Activated T-helper 1 cell treated with anti-CD3 and anti-CD28 coated beads, Interleukin-12 subunit alpha, Interleukin-12 subunit beta, Interleukin-2, Interleukin-4 antibody, amounts not matched to agents 30 ng/mL and 10 ng/mL and 1 ng/mL, durations not matched to agents 14 hours and 24 hours and 36 hours (primary cell): ENCODE measurements at regions not wholly inside any gene's neighbourhood (a gene's known extent, or its start where the extent isn't known, plus 50 kb on each side); places are given as distances from the start of the nearest gene placed in this dataset.

Source experiments
- DNase-seq: peaks from one replicate; pipeline ENCODE4 v3.0.0; 2021; ENCODE audit warnings: low spot score
- H3K27ac Mint-ChIP-seq: one replicate; pipeline ENCODE4 v1.8.0; 2021; ENCODE audit warnings: mild to moderate bottlenecking, mixed read lengths
- H3K27me3 Mint-ChIP-seq: one replicate; pipeline ENCODE4 v1.8.0; 2022; ENCODE audit warnings: mild to moderate bottlenecking, moderate library complexity, mixed read lengths; ENCODE audit not compliant: insufficient read depth
- H3K36me3 Mint-ChIP-seq: one replicate; pipeline ENCODE4 v1.8.0; 2021; ENCODE audit warnings: low read depth, mixed read lengths
- H3K4me1 Mint-ChIP-seq: one replicate; pipeline ENCODE4 v1.8.0; 2021; ENCODE audit warnings: low read depth, mixed read lengths
- H3K4me3 Mint-ChIP-seq: one replicate; pipeline ENCODE4 v1.8.0; 2021; ENCODE audit warnings: mild to moderate bottlenecking, moderate library complexity, mixed read lengths
- H3K9me3 Mint-ChIP-seq: one replicate; pipeline ENCODE4 v1.8.0; 2021; ENCODE audit warnings: mixed read lengths
- intact Hi-C: fragments of 100-400 bp; cut with micrococcal nuclease; formaldehyde crosslinking; loops from one replicate; pipeline ENCODE4 v1.15.1; 2024

DNA sequence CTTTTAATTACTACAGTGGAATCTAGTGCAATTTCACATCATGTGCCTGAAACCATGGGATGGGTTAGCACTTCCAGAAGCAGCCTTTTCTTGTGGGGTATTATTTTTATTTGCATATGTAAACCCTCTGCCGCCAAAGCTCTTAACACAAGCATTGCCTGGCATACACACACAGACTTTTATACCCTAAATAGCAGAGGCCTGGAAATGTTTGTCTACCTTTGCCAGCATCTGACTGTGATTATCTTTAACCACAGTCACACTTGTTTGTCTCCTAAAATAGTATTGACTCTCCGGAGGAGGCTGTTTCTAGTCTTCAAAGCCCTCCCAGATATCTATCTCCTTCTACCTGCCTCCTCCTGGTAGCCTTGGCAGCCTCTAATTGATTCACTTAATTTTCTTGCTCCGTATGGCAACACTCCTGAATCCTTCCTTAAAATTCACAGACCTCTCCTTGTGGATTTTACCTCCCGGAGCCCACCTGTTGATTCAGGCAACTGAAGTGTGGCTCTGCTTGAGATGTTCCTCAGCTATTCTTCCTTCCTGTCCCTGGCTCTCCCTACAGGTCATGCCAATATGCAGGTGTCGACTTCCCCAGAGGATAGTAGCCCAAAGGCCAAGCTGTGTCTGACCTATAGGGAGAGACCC lies 127.1 kb upstream of the UMPS start:
- intact Hi-C loops = no loop called here
- Mint-ChIP-seq H3K4me3 (no peak overlapping the region), H3K27ac (no peak overlapping the region), H3K4me1 (no peaks in the 10 kb centered on the region), H3K36me3 (no peaks in the 10 kb centered on the region), H3K27me3 (peaks cover 15% of the 10 kb centered on the region), H3K9me3 (no peaks in the 10 kb centered on the region)
- DNase-seq = no peak

DNA sequence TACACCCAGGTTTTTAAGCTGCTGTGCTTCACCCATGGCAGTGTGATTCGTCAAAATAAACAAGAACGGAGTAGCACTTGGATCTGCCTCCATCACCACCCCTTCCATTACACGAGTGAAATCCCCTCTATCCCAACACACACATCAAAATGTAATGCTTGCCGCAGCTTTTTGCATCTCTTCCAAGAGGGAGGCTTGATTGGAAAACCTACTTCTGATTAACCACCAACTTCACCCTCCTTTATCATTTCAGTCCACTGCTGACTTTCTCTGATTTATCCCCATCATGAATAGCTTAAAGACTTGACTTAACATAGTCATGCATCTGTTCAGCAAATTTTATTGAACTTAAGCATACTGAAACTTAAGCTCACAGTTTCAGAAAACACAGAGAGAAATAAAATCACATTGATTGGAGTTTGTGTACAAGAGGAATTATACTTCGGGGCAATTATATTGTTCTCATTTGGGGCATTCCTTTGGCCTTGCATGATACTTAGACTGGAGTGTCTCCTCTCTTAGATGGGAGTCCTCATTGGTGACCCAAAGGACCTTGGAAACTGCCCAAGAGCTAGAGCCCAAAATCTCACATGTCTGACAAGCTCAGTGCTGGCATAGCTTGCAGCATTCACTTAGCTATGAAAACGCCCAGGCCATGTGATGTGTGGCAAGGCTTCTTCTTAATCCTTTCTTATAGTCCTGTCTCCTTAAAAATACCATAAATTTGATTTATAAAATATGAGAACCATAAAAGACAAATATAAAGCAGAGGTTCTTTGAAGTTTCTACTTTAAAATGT lies 124.3 kb upstream of the UMPS start:
- no peaks in the 10 kb centered on the region for H3K4me1 Mint-ChIP-seq
- DNase-seq = no peak
- no peak overlapping the region for H3K27ac Mint-ChIP-seq
- H3K27me3 Mint-ChIP-seq = peaks cover 8% of the 10 kb centered on the region
- no peaks in the 10 kb centered on the region for H3K36me3 Mint-ChIP-seq
- no peak overlapping the region for H3K4me3 Mint-ChIP-seq
- intact Hi-C loops = no loop called here
- H3K9me3 Mint-ChIP-seq = no peaks in the 10 kb centered on the region

DNA sequence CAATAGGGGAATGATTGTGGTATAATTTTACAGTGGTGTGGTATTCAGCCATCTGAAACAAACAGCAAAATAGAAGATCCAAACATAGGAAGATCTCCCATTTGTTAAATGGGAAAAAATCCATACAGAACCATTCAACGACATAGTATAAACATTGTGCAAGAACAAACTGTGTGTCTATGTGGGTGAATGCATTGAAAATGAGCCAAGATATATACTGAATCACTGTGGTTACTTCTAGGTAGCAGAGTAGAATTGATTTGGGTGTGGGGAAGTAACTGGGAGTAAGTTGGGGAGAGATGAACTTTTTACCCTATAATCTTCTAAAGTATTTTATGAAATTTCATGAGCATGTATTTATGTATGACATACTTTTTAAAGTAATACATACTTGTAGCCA lies 123.1 kb upstream of the UMPS start:
- H3K4me1 Mint-ChIP-seq = no peaks in the 10 kb centered on the region
- H3K27me3 Mint-ChIP-seq = peaks cover 7% of the 10 kb centered on the region
- no peak for DNase-seq
- H3K4me3 Mint-ChIP-seq = no peak overlapping the region
- no peak overlapping the region for H3K27ac Mint-ChIP-seq
- H3K9me3 Mint-ChIP-seq = no peaks in the 10 kb centered on the region
- no peaks in the 10 kb centered on the region for H3K36me3 Mint-ChIP-seq
- intact Hi-C loops = no loop called here

DNA sequence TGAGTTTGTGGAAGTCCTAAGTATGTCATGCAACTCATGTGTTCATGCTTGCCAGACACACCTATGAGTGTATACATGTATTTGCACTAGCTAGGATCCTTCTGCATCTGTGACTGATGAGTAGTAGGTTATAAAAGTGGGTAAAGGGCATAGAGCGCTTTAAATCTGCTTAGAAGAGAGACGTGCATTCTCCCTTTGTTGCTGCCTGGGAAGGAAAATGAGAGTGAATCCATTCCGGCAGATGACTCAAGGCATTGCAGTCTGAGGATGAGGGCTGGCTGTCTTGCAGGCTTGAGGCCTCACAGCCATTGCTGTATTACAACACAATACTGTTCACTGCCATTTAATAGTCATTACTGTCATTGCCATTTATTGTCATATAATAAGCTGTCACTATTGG lies 120.8 kb upstream of the UMPS start:
- H3K4me1 Mint-ChIP-seq = no peaks in the 10 kb centered on the region
- H3K27ac Mint-ChIP-seq = no peak overlapping the region

GRCh38 chr3:124610130-124610529 lies 120.1 kb upstream of the UMPS start:
- no peak for DNase-seq
- intact Hi-C loops = no loop called here
- Mint-ChIP-seq H3K4me1 (no peaks in the 10 kb centered on the region), H3K36me3 (no peaks in the 10 kb centered on the region), H3K27ac (no peak overlapping the region), H3K27me3 (peaks cover 8% of the 10 kb centered on the region), H3K4me3 (no peak overlapping the region), H3K9me3 (no peaks in the 10 kb centered on the region)

More for the DNA sequence above, 120.8 kb upstream of the UMPS start:
- no peaks in the 10 kb centered on the region for H3K9me3 Mint-ChIP-seq
- H3K36me3 Mint-ChIP-seq = no peaks in the 10 kb centered on the region
- intact Hi-C loops = no loop called here
- no peak for DNase-seq
- H3K27me3 Mint-ChIP-seq = peaks cover 6% of the 10 kb centered on the region
- no peak overlapping the region for H3K4me3 Mint-ChIP-seq

DNA sequence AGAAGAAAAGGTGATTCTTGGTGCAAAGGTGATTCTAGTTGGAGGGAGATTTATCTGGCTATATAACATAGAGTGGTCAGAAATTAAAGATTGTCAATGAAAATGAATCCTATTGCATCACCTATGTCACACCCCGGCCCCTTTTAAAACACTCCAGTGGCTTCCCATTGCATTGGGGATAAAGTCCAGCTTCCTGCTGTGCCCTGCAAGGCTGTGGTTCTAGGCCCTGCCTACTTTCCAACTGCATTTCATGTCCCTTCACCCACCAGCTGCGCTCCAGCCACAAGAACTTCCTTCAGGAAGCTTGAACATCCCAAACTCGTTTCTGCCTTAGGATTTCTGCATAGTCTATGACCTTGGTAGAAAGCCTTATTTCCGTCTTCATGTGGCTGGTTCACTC lies 118.7 kb upstream of the UMPS start:
- Mint-ChIP-seq H3K4me3 (no peak overlapping the region), H3K27me3 (peaks cover 7% of the 10 kb centered on the region), H3K4me1 (no peaks in the 10 kb centered on the region), H3K36me3 (no peaks in the 10 kb centered on the region), H3K9me3 (no peaks in the 10 kb centered on the region), H3K27ac (no peak overlapping the region)
- intact Hi-C loops = no loop called here
- no peak for DNase-seq

DNA sequence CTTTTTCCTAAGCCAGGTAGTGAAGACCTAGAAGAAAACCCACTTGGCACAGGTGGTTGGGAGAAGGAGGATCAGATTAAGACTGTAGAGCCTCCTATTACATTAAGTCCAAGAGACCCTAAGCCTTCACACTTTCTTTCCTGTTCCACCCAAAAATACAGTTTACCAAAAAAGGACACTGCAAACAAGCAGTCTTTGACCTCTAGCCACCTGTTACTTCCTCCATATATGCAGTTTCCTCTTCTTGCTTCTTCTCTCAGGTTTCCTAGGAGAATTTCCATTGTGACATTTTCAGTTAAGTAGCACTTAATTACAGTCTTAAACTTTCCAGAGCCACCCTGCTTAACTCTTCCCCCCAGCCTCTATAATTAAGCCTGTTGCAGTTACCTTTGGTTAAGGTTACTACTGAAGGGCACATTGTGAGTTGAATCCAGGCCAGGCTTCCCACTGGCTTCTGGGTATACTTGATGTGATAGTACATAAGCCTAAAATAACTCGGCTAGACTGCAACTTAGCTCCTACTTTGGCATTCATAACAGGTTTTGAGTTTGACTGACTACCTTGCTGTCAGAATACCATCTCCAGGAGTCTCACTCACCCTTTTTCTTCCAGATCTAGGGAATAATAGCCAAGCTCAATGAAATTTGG lies 114.2 kb upstream of the UMPS start:
- peaks cover 15% of the 10 kb centered on the region for H3K4me1 Mint-ChIP-seq
- H3K27ac Mint-ChIP-seq = no peak overlapping the region
- no peaks in the 10 kb centered on the region for H3K9me3 Mint-ChIP-seq
- intact Hi-C loops = no loop called here
- DNase-seq = no peak
- no peaks in the 10 kb centered on the region for H3K36me3 Mint-ChIP-seq
- no peak overlapping the region for H3K4me3 Mint-ChIP-seq
- peaks cover 11% of the 10 kb centered on the region for H3K27me3 Mint-ChIP-seq

DNA sequence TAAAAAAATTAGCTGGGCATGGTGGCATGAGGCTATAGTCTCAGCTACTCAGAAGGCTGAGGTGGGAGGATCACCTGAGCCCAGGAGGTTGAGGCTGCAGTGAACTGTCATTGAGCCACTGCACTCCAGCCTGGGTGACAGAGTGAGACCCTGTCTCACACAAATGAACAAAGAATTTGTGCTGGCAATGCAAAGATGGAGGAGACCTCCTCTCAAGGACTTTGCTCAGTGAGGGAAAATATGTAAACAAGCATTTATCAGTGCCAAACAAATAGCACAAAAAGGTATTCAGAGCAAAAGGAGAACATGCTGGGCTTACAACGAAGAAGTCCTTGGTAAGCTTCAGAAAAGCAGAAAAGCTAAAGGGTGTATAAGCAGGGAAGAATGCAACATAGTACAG lies 113.1 kb upstream of the UMPS start:
- Mint-ChIP-seq H3K27me3 (peaks cover 11% of the 10 kb centered on the region), H3K27ac (no peak overlapping the region), H3K4me1 (peaks cover 22% of the 10 kb centered on the region), H3K4me3 (no peak overlapping the region), H3K9me3 (no peaks in the 10 kb centered on the region), H3K36me3 (no peaks in the 10 kb centered on the region)
- DNase-seq = no peak
- intact Hi-C loops = no loop called here

DNA sequence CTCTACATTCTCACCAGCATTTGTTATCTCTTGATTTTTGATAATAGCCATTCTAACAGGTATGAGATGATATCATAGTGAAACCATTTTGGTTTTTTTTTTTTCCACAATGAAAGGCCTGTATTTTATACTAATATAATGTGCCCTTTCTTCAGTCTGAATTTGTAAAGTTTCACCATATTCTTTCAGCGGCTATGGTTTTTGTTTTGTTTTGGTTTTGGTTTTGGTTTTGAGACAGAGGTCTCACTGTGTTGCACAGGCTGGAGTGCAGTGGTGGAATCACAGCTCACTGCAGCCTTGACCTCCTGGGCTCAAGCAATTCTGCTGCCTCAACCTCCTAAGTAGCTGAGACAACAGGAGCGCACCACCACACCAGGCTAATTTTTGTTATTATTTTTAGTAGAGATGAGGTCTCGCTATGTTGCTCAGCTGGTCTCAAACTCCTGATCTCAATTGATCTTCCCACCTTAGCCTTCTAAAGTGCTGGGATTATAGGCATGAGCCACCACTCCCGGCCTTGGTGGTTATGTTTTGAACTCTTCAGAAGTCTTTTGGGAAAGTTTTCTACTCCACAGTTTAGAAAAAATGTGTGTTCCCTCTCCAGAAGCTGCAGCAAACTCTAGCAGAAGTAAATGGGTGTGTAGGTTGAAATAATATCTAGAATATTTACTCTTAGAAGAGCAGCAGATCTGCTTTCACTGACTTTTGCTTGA lies 110.2 kb upstream of the UMPS start:
- Mint-ChIP-seq H3K4me1 (peaks cover 22% of the 10 kb centered on the region), H3K36me3 (no peaks in the 10 kb centered on the region), H3K9me3 (no peaks in the 10 kb centered on the region), H3K27ac (peak overlapping the region; percentile 73), H3K27me3 (peaks cover 10% of the 10 kb centered on the region), H3K4me3 (peak overlapping the region; percentile 55)
- DNase-seq = no peak
- intact Hi-C loops = loop anchor here (1.0 kb wide), 2 partner anchors 19 to 69 kb away; no protein-coding TSS in a partner anchor

GRCh38 chr3:124620600-124621063 lies 109.6 kb upstream of the UMPS start:
- intact Hi-C loops = loop anchor here (1.0 kb wide), 2 partner anchors 19 to 69 kb away; no protein-coding TSS in a partner anchor
- peak overlapping the region; percentile 42 for H3K4me3 Mint-ChIP-seq
- no peaks in the 10 kb centered on the region for H3K9me3 Mint-ChIP-seq

GRCh38 chr3:124621498-124621897 lies 108.8 kb upstream of the UMPS start:
- DNase-seq = no peak
- no peaks in the 10 kb centered on the region for H3K36me3 Mint-ChIP-seq
- intact Hi-C loops = no loop called here
- H3K27ac Mint-ChIP-seq = no peak overlapping the region
- no peaks in the 10 kb centered on the region for H3K9me3 Mint-ChIP-seq
- peaks cover 22% of the 10 kb centered on the region for H3K4me1 Mint-ChIP-seq
- H3K27me3 Mint-ChIP-seq = peaks cover 6% of the 10 kb centered on the region
- H3K4me3 Mint-ChIP-seq = no peak overlapping the region

More at GRCh38 chr3:124620600-124621063, 109.6 kb upstream of the UMPS start:
- Mint-ChIP-seq H3K27ac (peak overlapping the region; percentile 73), H3K4me1 (peaks cover 22% of the 10 kb centered on the region), H3K27me3 (peaks cover 6% of the 10 kb centered on the region), H3K36me3 (no peaks in the 10 kb centered on the region)
- peak; percentile 11 for DNase-seq

DNA sequence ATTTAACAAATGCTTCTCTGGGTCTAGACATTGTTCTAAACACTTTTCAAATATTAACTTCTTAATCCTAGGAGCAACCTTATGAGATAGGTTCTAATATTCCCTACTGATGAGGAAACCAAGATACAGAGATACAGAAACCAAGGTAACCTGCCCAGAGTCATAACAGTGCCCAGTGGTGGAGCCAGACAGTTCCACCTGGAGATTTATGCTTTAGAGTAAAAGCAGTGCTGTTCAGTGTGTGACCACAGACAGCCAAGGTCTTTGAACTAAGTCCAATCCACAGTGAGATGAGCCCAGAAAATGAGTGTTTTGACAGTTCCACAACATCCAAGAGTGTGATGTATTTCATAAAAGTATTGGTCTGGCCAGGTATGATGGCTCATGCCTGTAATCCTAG lies 105.2 kb upstream of the UMPS start:
- Mint-ChIP-seq H3K27me3 (peaks cover 18% of the 10 kb centered on the region), H3K27ac (no peak overlapping the region), H3K4me3 (no peak overlapping the region), H3K36me3 (no peaks in the 10 kb centered on the region), H3K9me3 (no peaks in the 10 kb centered on the region), H3K4me1 (peaks cover 17% of the 10 kb centered on the region)
- intact Hi-C loops = no loop called here
- DNase-seq = no peak
